Stimulated activated naive B cell treated with anti-CD40 and anti-IgM and Interleukin-4, amounts not matched to agents 10 μg/mL and 1 μg/mL and 100 μg/mL, for 72 hours (primary cell): ENCODE measurements at regions not wholly inside any gene's neighbourhood (a gene's known extent, or its start where the extent isn't known, plus 50 kb on each side); places are given as distances from the start of the nearest gene placed in this dataset.

Experiments
- ATAC-seq, 2 donors: fragments of 150-1000 bp; cut with Tn5 transposase; replicated peaks; 2 replicates each; pipeline ENCODE4 v1.10.0; 2021; ENCODE audit warnings: moderate library complexity in 1 of 2
- DNase-seq: peaks from one replicate; pipeline ENCODE4 v3.0.0; 2021
- H3K27ac Mint-ChIP-seq: one replicate; pipeline ENCODE4 v1.8.0; 2022; ENCODE audit warnings: mild to moderate bottlenecking, mixed read lengths
- H3K27me3 Mint-ChIP-seq, 2 donors: one replicate each; pipeline ENCODE4 v1.8.0; 2022; ENCODE audit warnings: mixed read lengths in 2 of 2
- H3K36me3 Mint-ChIP-seq, 2 donors: one replicate each; pipeline ENCODE4 v1.8.0; 2022; ENCODE audit warnings: mixed read lengths in 2 of 2, mild to moderate bottlenecking in 1 of 2
- H3K4me1 Mint-ChIP-seq, 2 donors: one replicate each; pipeline ENCODE4 v1.8.0; 2022; ENCODE audit warnings: mixed read lengths in 2 of 2, mild to moderate bottlenecking in 1 of 2
- H3K4me3 Mint-ChIP-seq, 2 donors: one replicate each; pipeline ENCODE4 v1.8.0; 2022; ENCODE audit warnings: mild to moderate bottlenecking in 2 of 2, mixed read lengths in 2 of 2, moderate library complexity in 1 of 2
- H3K9me3 Mint-ChIP-seq, 2 donors: one replicate each; pipeline ENCODE4 v1.8.0; 2022; ENCODE audit warnings: mixed read lengths in 2 of 2, mild to moderate bottlenecking in 1 of 2

GRCh38 chr4:32161392-32161791, 1441.2 kb downstream of the PCDH7 start:
- H3K27me3 Mint-ChIP-seq: no peaks in the 10 kb centered on the region
- no peak overlapping the region for H3K4me3 Mint-ChIP-seq
- no peak overlapping the region for H3K27ac Mint-ChIP-seq
- ATAC-seq: no peak
- H3K9me3 Mint-ChIP-seq: peaks cover 0 to 2% of the 10 kb centered on the region in 2 donors
- DNase-seq: no peak
- H3K4me1 Mint-ChIP-seq: no peaks in the 10 kb centered on the region
- H3K36me3 Mint-ChIP-seq: no peaks in the 10 kb centered on the region

- Mint-ChIP-seq H3K4me1 (no peaks in the 10 kb centered on the region), H3K27ac (no peak overlapping the region), H3K9me3 (peaks cover 0 to 4% of the 10 kb centered on the region in 2 donors), H3K27me3 (no peaks in the 10 kb centered on the region), H3K4me3 (no peak overlapping the region), H3K36me3 (no peaks in the 10 kb centered on the region)
- no peak for ATAC-seq
- no peak for DNase-seq
Measured at GRCh38 chr4:32163125-32163524, 1443.0 kb downstream of the PCDH7 start.

- Mint-ChIP-seq H3K9me3 (peaks cover 7 to 22% of the 10 kb centered on the region in 2 donors), H3K36me3 (no peaks in the 10 kb centered on the region), H3K27ac (no peak overlapping the region), H3K4me3 (no peak overlapping the region), H3K4me1 (no peaks in the 10 kb centered on the region), H3K27me3 (no peaks in the 10 kb centered on the region)
- DNase-seq (no peak), ATAC-seq (no peak)
Measured at GRCh38 chr4:32169841-32170240, 1449.7 kb downstream of the PCDH7 start.

GRCh38 chr4:32172086-32172485, 1451.9 kb downstream of the PCDH7 start:
- DNase-seq (no peak), ATAC-seq (no peak)
- Mint-ChIP-seq H3K9me3 (peaks cover 9 to 25% of the 10 kb centered on the region in 2 donors), H3K27me3 (no peaks in the 10 kb centered on the region), H3K27ac (no peak overlapping the region), H3K4me3 (no peak overlapping the region), H3K4me1 (no peaks in the 10 kb centered on the region), H3K36me3 (no peaks in the 10 kb centered on the region)

GRCh38 chr4:32172761-32173160, 1452.6 kb downstream of the PCDH7 start:
- Mint-ChIP-seq H3K27me3 (no peaks in the 10 kb centered on the region), H3K27ac (no peak overlapping the region)

GRCh38 chr4:32180086-32180485, 1459.9 kb downstream of the PCDH7 start:
- ATAC-seq: no peak
- Mint-ChIP-seq H3K9me3 (peaks cover under 1 to 9% of the 10 kb centered on the region in 2 donors), H3K4me3 (no peak overlapping the region), H3K4me1 (no peaks in the 10 kb centered on the region), H3K36me3 (no peaks in the 10 kb centered on the region), H3K27me3 (no peaks in the 10 kb centered on the region), H3K27ac (no peak overlapping the region)
- DNase-seq: no peak

More at GRCh38 chr4:32172761-32173160, 1452.6 kb downstream of the PCDH7 start:
- Mint-ChIP-seq H3K4me3 (no peak overlapping the region), H3K9me3 (peaks cover 10 to 25% of the 10 kb centered on the region in 2 donors), H3K36me3 (no peaks in the 10 kb centered on the region), H3K4me1 (no peaks in the 10 kb centered on the region)
- DNase-seq (no peak), ATAC-seq (no peak)

- Mint-ChIP-seq H3K27ac (no peak overlapping the region), H3K36me3 (no peaks in the 10 kb centered on the region), H3K9me3 (peaks cover 0 to 7% of the 10 kb centered on the region in 2 donors), H3K4me1 (no peaks in the 10 kb centered on the region), H3K27me3 (no peaks in the 10 kb centered on the region), H3K4me3 (no peak overlapping the region)
- no peak for DNase-seq
- no peak for ATAC-seq
Measured at GRCh38 chr4:32184186-32184585, 1464.0 kb downstream of the PCDH7 start.

- no peak for ATAC-seq
- DNase-seq: no peak
- H3K4me3 Mint-ChIP-seq: no peak overlapping the region
- no peaks in the 10 kb centered on the region for H3K27me3 Mint-ChIP-seq
- H3K4me1 Mint-ChIP-seq: no peaks in the 10 kb centered on the region
- H3K9me3 Mint-ChIP-seq: peaks cover 0 to 3% of the 10 kb centered on the region in 2 donors
- H3K36me3 Mint-ChIP-seq: no peaks in the 10 kb centered on the region
- H3K27ac Mint-ChIP-seq: no peak overlapping the region
Measured at GRCh38 chr4:32189130-32189529, 1469.0 kb downstream of the PCDH7 start.

GRCh38 chr4:32189788-32190187, 1469.6 kb downstream of the PCDH7 start:
- H3K27me3 Mint-ChIP-seq: no peaks in the 10 kb centered on the region
- no peak for DNase-seq
- peaks cover 0 to 3% of the 10 kb centered on the region in 2 donors for H3K9me3 Mint-ChIP-seq
- no peak for ATAC-seq
- H3K27ac Mint-ChIP-seq: no peak overlapping the region
- no peak overlapping the region for H3K4me3 Mint-ChIP-seq
- no peaks in the 10 kb centered on the region for H3K36me3 Mint-ChIP-seq
- no peaks in the 10 kb centered on the region for H3K4me1 Mint-ChIP-seq

- no peaks in the 10 kb centered on the region for H3K27me3 Mint-ChIP-seq
- H3K9me3 Mint-ChIP-seq: peaks cover 0 to 6% of the 10 kb centered on the region in 2 donors
- no peak overlapping the region for H3K27ac Mint-ChIP-seq
- no peak overlapping the region for H3K4me3 Mint-ChIP-seq
- DNase-seq (no peak), ATAC-seq (no peak)
- no peaks in the 10 kb centered on the region for H3K36me3 Mint-ChIP-seq
- no peaks in the 10 kb centered on the region for H3K4me1 Mint-ChIP-seq
Measured at GRCh38 chr4:32191961-32192360, 1471.8 kb downstream of the PCDH7 start.

- H3K4me3 Mint-ChIP-seq: no peak overlapping the region
- no peaks in the 10 kb centered on the region for H3K36me3 Mint-ChIP-seq
- H3K9me3 Mint-ChIP-seq: peaks cover 0 to 6% of the 10 kb centered on the region in 2 donors
- ATAC-seq (no peak), DNase-seq (no peak)
- H3K4me1 Mint-ChIP-seq: no peaks in the 10 kb centered on the region
- H3K27ac Mint-ChIP-seq: no peak overlapping the region
- H3K27me3 Mint-ChIP-seq: no peaks in the 10 kb centered on the region
Measured at GRCh38 chr4:32192363-32192762, 1472.2 kb downstream of the PCDH7 start.

GRCh38 chr4:32192991-32193390, 1472.8 kb downstream of the PCDH7 start:
- H3K27ac Mint-ChIP-seq: no peak overlapping the region
- peaks cover 0 to 6% of the 10 kb centered on the region in 2 donors for H3K9me3 Mint-ChIP-seq
- ATAC-seq: no peak
- H3K4me3 Mint-ChIP-seq: no peak overlapping the region
- no peaks in the 10 kb centered on the region for H3K36me3 Mint-ChIP-seq
- H3K27me3 Mint-ChIP-seq: no peaks in the 10 kb centered on the region
- no peak for DNase-seq
- H3K4me1 Mint-ChIP-seq: no peaks in the 10 kb centered on the region

- Mint-ChIP-seq H3K36me3 (no peaks in the 10 kb centered on the region), H3K4me3 (no peak overlapping the region), H3K27me3 (no peaks in the 10 kb centered on the region), H3K4me1 (no peaks in the 10 kb centered on the region), H3K27ac (no peak overlapping the region), H3K9me3 (peaks cover 0 to 4% of the 10 kb centered on the region in 2 donors)
- no peak for DNase-seq
- ATAC-seq: no peak
Measured at GRCh38 chr4:32196950-32197688, 1477.0 kb downstream of the PCDH7 start.

- no peaks in the 10 kb centered on the region for H3K36me3 Mint-ChIP-seq
- H3K4me3 Mint-ChIP-seq: no peak overlapping the region
- no peaks in the 10 kb centered on the region for H3K4me1 Mint-ChIP-seq
- H3K27ac Mint-ChIP-seq: no peak overlapping the region
- DNase-seq (no peak), ATAC-seq (no peak)
- no peaks in the 10 kb centered on the region for H3K27me3 Mint-ChIP-seq
- peaks cover 0 to 4% of the 10 kb centered on the region in 2 donors for H3K9me3 Mint-ChIP-seq
Measured at GRCh38 chr4:32199639-32200038, 1479.5 kb downstream of the PCDH7 start.

GRCh38 chr4:32203340-32203739, 1483.2 kb downstream of the PCDH7 start:
- H3K4me3 Mint-ChIP-seq: no peak overlapping the region
- H3K27me3 Mint-ChIP-seq: no peaks in the 10 kb centered on the region
- no peaks in the 10 kb centered on the region for H3K36me3 Mint-ChIP-seq
- peaks cover 4% of the 10 kb centered on the region in 2 donors for H3K9me3 Mint-ChIP-seq
- H3K4me1 Mint-ChIP-seq: no peaks in the 10 kb centered on the region
- no peak for ATAC-seq
- H3K27ac Mint-ChIP-seq: no peak overlapping the region
- no peak for DNase-seq
